A549 (cell line): ENCODE measurements at regions not wholly inside any gene's neighbourhood (a gene's known extent, or its start where the extent isn't known, plus 50 kb on each side); places are given as distances from the start of the nearest gene placed in this dataset.

Experiments used
- BHLHE40 ChIP-seq: IDR thresholded peaks from 2 replicates; pipeline ENCODE4 v1.6.1; 2012; ENCODE audit warnings: low read depth, low read length, inconsistent platforms
- JUNB ChIP-seq: fragments of >200 bp; sonication (Bioruptor Twin); formaldehyde crosslinking; IDR thresholded peaks from 2 replicates; pipeline ENCODE4 v1.6.1; 2016
- TF ChIP-seq, protein P1 (sequence below): fragments of >200 bp; sonication (Bioruptor Twin); formaldehyde crosslinking; IDR thresholded peaks from 3 replicates; pipeline ENCODE4 v1.5.1; 2016

DNA sequence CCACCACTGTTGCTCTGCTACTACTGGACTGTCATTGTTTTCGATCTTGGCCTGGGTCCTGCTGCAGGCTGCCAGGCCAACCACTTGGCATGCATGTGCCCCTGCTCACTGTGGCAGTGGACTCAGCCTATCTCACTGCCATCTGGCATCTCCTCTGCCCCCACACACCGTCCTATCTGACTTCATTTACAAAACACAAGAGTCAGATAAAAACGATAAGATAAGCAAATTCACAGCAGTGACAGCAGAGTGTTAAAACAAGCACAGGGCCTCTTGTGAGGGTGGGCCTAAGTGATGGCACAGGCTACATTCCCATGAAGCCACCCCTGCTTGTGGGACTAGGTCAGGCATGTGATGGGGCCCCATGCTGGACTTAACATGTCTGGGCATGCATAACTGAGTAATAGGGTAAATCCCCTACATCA, 68.1 kb downstream of the CRYGS start:
- TF ChIP-seq, protein P1, sequence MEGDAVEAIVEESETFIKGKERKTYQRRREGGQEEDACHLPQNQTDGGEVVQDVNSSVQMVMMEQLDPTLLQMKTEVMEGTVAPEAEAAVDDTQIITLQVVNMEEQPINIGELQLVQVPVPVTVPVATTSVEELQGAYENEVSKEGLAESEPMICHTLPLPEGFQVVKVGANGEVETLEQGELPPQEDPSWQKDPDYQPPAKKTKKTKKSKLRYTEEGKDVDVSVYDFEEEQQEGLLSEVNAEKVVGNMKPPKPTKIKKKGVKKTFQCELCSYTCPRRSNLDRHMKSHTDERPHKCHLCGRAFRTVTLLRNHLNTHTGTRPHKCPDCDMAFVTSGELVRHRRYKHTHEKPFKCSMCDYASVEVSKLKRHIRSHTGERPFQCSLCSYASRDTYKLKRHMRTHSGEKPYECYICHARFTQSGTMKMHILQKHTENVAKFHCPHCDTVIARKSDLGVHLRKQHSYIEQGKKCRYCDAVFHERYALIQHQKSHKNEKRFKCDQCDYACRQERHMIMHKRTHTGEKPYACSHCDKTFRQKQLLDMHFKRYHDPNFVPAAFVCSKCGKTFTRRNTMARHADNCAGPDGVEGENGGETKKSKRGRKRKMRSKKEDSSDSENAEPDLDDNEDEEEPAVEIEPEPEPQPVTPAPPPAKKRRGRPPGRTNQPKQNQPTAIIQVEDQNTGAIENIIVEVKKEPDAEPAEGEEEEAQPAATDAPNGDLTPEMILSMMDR, result no peak
- TF ChIP-seq BHLHE40 (no peak), JUNB (no peak)
